Stimulated activated CD4-positive, alpha-beta T cell treated with anti-CD3 and anti-CD28 coated beads, Interleukin-4, amount 100 ng/mL, for 24 hours (primary cell): ENCODE measurements at regions not wholly inside any gene's neighbourhood (a gene's known extent, or its start where the extent isn't known, plus 50 kb on each side); places are given as distances from the start of the nearest gene placed in this dataset.
"Not testable (repeated sequence)": the region's sequence is repeated elsewhere in the genome, so short reads cannot be mapped to it uniquely, and the experiment has no call there.

ENCODE experiments used
- DNase-seq: peaks from one replicate; pipeline ENCODE4 v3.0.0-alpha.2; 2020

DNA sequence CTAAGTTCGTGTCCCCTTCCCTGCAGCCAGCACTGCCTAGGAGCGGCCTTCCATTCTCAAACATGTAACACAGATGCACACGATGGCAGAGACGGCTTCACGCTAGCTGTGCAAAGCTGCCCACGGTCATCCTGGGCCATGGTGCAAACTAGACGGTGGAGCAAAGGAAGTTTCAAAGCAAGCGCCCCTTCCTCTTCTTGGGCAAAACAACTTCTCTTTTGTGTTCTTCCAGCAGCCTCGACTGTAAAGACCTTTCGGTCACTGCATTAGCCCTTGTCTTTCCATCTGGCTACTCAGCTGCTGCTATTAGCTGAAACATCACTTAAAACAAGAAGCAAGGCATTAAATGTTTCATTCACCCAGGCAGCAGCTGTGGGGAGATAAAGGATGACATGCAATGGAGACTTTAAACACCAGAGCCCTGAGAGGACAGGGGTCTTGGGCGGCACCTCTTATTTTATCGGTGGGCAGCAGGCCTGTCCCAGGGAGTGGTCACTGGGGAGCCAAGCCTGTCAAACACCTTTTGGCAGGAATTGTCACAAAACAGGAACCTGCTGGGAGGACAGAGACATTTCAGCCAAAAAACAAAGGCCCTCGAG is 214.8 kb downstream of the KLF6 start:
- no peak for DNase-seq

DNA sequence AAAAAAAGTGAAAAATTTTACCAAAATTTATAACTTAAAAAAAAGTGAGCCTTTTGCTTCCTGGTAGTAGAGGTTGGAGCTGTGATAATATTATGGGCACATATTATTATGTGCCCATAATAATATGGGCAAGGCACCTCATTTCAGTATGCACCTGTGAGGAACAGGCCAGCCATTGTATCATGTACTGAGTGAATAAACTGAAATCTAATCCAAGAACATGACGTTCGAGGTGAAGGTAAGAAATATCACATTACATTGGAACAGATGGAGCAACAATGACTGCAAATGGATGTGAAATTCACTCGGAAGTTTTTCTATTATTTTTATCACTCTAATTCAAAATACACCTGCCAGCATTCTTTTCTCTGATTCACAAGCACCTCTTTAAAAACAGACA is 216.0 kb downstream of the KLF6 start:
- DNase-seq, result no peak

DNA sequence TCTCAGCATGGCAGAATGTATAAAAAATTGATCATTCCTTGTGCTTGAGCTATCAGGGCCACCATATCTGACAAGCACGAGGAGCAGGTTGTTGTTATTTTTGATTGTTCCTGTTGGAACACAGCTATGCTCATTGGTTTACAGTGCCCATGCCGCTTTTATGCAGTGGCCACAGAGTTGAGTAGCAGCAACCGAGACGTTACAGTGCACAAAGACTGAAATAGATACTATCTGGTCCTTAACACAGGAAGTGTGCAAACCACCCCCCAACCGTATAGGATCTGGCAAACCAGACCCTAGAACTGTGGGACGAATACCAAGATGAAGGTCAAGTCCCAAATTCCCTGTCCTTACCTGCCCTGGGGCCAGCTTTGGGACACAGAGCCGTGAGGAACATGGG is 216.6 kb downstream of the KLF6 start:
- DNase-seq, result no peak

DNA sequence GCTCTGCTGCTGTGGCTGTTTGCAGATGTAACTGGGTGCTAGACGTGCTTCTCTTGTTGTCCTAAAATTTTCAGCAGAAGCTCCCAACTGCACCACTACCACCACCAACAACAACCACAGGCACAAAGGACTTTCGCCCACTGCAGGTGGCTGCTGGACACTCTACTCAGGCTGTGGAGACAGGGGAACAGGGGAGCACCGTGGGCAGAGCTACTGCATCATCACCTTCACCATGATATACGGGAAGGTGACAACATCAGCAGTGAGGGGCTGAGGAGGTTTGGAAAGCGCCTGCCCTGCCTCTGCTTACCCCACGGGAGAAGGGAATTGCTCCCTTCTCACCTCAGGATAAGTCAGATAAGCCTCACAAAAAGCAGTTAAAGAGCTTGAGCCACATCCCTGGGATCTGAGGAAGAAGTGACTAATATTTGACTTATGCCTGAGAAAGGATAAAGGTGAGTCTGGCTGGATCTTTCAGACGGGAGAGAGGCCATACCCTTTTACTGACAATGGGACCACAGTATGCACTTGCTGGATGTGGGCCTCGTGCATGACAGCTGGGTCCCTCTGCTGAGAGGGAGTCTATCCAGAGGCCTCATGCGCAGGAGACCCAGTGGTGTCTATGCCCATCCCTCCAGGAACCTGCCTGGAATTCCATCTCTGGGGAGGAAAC is 217.6 kb downstream of the KLF6 start:
- DNase-seq, result no peak

GRCh38 chr10:3566627-3567026 is 218.4 kb downstream of the KLF6 start:
- no peak for DNase-seq

DNA sequence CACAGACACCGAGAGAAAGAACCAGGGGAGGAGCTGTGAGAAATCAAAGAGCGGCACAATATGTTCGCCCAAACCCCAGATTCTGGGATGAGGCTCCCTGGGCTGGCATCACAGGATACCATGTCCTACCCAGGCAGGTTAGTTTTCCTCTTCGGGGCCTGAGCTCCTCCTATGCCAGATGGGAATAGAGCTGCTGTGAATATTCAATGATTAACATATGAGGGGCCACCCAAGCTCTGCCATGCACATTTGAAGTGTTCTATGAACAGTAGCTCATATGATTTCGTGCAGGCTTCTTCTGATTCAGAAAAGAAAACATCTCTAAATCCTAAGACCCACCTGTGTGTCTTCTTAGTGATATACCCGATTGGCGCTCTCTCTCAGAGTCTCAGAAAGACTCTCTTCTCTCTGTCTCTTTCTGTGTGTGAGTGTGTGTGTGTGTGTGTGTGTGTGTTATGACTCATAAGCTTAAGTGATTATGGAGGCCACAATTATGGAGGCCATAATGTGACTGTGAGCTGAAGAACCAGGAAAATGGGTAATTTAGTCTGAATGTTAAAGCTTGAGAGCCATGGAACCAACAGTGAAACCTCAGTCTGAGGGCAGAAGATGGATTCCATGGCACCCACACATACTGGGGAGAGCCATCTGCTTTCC is 220.5 kb downstream of the KLF6 start:
- DNase-seq, result no peak

GRCh38 chr10:3563298-3563697 is 221.7 kb downstream of the KLF6 start:
- peak; percentile 67 for DNase-seq

DNA sequence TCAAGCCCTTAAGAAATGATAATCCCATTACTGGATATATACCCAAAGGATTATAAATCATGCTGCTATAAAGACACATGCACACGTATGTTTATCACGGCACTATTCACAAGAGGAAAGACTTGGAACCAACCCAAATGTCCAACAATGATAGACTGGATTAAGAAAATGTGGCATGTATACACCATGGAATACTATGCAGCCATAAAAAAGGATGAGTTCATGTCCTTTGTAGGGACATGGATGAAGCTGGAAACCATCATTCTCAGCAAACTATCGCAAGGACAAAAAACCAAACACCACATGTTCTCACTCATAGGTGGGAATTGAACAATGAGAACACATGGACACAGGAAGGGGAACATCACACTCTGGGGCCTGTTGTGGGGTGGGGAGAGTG is 224.4 kb downstream of the KLF6 start:
- DNase-seq, result not testable (repeated sequence)

GRCh38 chr10:3559527-3559926 is 225.5 kb downstream of the KLF6 start:
- DNase-seq, result no peak

GRCh38 chr10:3559011-3559410 is 226.0 kb downstream of the KLF6 start:
- no peak for DNase-seq

GRCh38 chr10:3556191-3557017 is 228.6 kb downstream of the KLF6 start:
- not testable (repeated sequence) for DNase-seq

DNA sequence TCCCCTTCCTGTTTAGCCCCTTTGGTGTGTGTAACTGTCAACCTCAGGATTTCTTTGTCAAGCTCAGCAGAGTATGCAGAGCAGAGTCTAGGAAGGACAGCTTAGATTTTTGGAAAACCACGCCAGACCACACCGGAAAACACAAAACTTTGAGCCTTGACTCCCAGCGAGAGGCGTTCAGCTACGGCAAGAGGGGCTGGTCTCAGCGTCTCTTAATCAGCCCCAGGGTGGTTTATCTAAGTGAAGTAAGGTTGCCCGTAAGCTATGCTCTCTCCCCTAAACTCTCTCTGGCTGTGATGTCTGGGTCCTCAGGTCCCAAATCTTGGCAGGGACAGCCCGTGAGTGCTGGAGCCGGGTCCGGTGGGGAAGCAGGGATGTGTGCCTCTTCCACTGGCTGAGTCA is 230.9 kb downstream of the KLF6 start:
- no peak for DNase-seq

DNA sequence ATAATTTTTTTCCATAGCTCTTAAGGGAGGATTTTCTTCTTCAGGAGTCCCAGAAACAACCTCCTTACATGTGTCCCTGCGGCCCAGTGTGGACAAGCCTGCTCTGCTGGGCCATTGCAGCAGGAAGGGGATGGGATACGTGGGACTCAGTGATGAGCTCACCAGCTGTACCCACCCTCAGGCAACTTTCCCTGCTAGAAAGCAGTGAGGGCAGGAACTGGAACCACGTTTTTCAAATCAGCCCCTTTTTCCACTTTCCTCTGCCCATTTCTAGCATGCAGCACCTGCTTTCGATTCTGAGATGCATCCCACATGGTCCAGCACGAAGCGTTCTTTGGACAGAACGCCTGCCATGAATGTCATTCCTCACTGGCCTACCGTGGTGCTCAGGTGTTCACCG is 232.7 kb downstream of the KLF6 start:
- no peak for DNase-seq

GRCh38 chr10:3551761-3552160 is 233.2 kb downstream of the KLF6 start:
- no peak for DNase-seq

GRCh38 chr10:3549118-3549517 is 235.9 kb downstream of the KLF6 start:
- DNase-seq, result no peak

DNA sequence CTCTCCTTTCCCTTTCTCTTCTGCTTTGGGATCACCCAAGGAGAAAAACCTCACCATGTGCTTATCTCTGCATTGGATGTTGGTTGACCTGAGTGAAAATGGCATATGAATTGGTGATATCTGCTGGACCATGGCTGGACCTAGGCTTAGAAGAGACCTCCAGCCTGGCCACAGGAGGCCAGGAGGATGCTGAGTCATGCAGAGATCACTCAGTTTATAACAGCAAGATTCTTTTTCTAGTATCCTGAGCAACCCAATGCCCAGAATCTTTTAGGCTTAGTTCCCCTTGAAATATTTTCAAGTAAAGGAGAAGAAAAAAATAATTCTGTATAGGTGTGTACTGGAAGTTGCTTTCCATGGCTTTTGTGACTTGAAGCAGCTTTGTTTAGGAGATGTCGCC is 236.3 kb downstream of the KLF6 start:
- DNase-seq, result no peak

DNA sequence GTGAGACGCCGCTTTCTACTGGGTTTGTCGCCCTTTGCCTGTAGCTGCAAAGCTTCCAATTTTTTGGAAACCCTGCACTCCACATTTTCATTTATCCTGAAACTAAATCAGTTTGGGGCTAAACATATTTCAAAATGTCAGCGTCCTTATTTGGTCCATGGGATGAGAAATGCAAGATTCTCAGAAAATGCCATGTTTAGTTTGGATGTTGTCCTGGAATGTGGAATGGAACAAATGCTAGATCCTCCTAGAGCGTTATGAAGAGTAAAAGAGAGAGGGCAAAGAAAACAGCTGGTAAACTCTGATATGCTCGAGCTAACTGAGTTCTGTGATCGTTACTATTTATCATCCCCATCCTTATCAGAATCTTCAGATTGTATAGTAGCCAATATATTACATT is 236.9 kb downstream of the KLF6 start:
- DNase-seq, result no peak

GRCh38 chr10:3544561-3544960 is 240.4 kb downstream of the KLF6 start:
- no peak for DNase-seq

- no peak for DNase-seq
Observed at GRCh38 chr10:3542185-3542611, 242.8 kb downstream of the KLF6 start.

- DNase-seq, result no peak
Observed at GRCh38 chr10:3539696-3540383, 245.2 kb downstream of the KLF6 start.

- no peak for DNase-seq
Observed at GRCh38 chr10:3538656-3539531, 246.1 kb downstream of the KLF6 start.

- DNase-seq, result no peak
Observed at GRCh38 chr10:3538291-3538655, 246.7 kb downstream of the KLF6 start.
